T-helper 1 cell (primary cell): ENCODE measurements at regions not wholly inside any gene's neighbourhood (a gene's known extent, or its start where the extent isn't known, plus 50 kb on each side); places are given as distances from the start of the nearest gene placed in this dataset.

Experiments used
- DNase-seq, 5 donors: peaks; one replicate each; pipeline ENCODE4 v3.0.0-alpha.2; 2012 to 2020

DNA sequence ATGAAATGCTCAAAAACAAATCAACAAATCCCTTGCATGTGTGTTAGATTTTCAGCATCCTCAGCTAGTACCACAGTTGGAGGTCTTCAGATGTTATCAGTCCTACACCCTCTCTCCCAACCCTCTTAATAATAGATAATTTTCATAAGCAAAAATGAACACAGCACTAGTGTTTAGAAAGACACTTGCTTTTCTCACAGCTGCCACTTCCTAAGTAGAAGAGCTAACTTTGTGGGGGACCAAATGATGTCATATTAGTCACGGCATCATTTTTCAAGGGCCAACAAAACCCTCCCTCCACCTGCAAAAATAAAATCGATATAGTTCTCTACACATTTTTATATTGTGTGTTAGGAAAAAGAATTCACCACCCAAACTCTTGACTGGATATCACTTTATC, 163.5 kb upstream of the GYPA start:
- DNase-seq = no peak

DNA sequence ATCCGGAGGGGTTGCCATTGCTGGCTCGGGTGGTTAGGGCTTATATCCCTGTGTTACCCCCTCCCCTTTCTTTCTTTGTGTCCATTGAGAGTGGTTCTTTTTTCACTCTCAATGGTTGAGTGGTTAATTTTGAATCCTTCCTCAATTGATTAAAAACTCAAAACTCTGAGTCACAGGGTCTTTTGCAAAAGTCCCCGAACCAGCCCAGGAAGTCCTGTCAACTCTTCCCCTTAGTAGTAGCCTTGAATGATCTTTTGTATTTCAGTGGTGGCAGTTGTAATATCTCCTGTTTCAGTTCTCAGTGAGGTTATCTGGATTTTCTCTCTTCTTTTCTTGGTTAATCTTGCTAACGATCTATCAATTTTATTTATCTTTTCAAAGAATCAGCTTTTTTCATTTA, 170.0 kb upstream of the GYPA start:
- DNase-seq = no peak

DNA sequence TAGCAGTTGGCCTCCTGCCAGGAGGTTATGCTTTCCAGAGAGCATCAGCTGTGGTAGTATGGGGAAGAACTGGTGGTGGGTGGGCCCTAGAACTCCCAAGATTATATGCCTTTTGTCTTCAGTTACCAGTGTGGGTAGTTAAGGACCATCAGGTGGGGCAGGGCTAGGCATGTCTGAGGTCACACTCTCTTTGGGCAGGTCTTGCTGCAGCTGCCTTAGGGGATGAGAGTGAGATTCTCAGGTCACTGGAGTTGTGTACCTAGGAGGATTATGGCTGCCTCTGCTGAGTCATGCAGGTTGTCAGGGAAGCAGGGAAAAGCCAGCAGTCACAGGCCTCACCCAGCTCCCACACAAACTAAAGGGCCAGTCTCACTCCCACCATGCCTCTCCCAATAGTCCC, 172.9 kb upstream of the GYPA start:
- no peak for DNase-seq

DNA sequence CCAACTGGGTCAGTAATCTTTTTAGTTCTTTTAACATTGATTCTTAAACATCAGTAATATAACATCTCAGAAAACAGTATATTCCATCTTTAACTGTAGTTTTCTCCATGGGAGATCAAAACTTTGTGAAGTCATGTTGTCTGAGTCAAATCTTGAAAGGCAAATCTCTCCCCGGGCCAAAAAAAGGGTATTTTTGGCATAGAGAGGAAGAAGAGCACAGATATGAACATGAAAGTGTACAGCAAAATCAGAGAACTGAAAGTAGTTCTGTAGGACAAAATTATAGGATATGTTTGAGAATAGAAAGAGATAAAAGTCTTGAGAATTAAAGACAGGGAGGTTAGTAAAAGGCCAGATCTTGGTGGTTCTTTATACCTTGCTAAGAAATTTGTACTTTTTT, 176.4 kb upstream of the GYPA start:
- no peak for DNase-seq

DNA sequence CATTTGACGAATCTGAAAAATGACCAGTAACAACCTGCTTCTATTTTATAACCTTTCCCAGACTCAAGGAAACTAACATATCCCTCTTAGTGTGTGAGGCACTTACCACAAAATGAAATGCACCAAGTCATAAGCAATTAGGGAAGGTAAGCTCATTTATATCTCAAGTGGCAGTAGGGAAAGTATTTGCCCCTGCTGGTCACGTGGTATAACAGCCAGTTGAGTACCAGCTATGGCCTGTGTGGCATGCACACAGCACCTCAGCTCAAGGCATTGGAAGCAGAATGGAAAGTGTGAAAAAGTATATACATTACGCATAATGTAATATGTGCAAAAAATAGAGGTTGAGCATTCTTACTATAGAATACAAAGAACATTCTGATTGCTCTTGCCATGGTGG, 178.3 kb upstream of the GYPA start:
- DNase-seq = no peak

DNA sequence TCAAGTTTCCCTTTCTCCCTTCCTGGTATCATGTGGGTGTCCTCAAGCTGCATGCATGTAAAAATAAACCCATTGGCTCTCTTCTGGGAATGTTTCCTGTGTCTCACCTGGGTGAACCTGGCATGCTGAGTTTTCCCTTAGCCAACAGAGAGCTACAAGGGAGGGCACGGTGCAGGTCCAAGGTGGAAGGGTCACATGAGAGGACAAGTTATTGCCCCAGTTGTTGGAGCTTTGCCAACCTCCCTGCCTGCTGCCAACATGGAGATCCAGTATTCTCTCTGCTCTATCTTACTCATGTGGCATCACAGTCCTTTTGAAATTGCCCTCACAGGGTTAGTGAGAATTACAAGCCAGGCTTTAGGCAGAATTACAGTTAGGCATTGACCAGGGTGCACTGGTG, 196.1 kb upstream of the GYPA start:
- no peak for DNase-seq

DNA sequence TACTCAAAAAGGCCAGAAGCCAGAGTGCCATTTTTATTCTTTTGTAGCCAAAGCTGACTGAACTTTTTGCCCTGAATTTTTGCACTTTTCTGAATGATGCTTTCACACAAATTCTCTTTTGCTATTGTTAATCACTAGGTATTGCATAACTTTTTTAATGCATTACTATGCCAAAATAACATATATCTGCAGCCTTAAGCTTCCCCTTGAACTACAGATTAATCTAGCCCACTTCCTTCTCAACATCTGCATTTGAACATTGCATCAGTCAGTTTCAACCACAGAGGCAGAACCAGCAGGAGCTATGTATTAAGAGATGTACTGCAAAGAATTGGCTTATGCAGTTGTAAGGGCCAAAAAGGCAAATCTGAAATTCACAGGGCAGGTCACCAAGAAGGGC, 197.6 kb upstream of the GYPA start:
- peak in 1 of 5 donors; percentile 33 for DNase-seq

DNA sequence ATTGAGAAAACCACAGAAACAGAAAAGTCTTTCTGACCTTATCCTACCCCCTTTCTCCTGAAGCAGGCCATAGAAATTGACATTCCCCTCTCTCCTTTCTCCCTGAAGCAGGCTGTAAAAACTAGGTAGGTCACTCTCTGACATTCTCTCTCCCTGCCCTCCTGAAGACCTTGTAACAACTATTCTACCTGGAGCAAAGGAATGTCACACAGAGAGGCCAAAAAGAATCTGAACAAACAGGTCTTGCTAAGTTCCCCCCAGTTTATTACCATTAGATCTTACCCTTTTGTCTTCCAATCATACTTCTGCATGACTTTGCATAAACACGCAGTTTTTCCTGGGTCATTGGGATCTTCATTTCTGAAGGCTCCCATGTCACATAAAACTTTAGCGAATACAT, 198.3 kb upstream of the GYPA start:
- DNase-seq = no peak

DNA sequence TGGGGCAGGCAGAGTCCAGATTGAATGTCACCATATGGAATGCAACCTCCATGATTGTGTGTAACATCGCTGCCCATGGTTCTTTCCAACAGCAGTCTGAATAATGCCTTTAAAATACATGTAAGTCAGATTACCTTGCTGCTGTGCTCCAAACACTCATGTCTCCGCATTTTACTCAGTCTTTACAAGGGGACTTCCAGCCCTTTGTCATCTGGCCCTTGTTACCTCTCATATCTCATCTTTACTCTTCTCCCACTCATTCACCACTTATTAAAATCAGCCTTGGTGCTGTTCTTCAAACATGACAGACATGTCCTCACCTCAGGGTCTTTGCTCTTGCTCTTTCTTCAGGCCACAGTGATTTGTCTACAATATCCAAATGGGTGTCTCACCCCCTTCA, 200.4 kb upstream of the GYPA start:
- no peak for DNase-seq

DNA sequence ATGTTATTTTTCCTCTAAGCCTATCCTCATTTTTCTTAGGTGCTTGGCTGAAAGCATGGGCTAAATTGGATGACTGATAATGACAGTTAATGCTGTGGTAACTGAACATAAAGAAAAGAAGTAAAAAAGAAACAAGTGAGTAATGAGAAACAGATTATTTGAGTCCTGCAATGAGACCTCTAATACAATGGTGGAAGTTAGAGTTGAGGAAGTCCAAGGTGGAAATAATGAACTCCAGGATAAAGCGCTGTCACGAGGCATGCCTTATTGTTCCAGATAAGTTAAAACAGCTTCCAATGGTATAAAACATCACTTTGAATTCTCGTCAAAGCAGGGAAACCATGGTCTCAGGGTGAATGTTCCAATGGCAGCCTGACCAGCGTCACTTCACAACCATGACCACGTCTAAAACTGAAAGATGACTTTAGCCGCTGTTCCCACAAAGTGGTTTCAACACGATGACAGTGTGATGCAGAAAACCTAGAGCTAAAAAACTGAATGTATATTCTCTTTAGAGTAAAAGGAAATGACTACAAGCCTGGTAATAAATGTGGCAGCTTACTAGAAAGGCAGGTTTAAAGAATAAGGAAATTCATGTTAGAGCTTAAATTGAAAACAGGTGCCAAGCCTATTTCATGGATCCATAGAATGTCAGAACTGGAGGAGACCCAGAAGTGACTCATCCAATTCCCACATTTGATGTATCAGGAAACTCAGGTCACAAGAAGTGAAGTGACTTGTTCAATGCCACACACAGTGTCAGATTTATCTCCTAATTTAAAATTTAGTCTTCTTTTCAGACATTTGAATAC, 202.6 kb upstream of the GYPA start:
- no peak for DNase-seq

DNA sequence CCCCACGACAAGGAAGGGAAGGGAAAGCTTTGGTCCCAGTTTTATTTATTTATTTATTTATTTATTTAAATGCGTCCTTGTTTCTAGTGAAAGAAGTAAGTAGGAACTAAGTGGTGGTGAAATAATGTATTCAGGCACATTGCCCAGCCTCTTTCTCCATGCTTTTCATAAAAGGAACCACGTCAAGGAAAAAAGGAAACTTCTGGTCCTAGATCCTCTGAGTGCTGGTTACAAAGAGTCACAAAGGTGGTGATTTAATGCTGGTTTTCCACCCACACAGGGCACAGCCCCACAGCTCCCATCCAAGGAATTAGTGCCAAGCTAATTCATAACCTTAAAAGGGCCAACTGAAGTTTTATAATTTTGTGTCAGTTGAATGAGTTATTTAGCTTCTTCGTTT, 206.6 kb upstream of the GYPA start:
- no peak for DNase-seq

DNA sequence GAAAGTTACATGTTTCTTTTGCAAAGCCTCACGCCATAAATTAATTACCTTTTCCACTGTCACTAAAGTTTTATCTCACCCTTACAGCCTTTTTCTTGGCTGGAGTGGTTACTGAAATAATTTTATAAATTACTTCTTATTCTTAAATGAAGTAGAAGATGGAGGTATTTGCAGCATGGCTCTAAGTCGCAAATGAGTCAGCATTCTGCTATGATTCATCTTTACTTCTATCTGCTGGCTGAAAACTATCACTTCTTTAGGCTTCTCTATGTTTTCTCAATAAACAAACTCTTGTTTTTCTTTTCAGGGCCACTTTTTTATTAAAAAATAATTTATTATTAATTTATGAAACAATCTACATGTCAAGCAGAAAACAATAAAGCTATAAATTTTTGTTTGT, 210.2 kb upstream of the GYPA start:
- no peak for DNase-seq

DNA sequence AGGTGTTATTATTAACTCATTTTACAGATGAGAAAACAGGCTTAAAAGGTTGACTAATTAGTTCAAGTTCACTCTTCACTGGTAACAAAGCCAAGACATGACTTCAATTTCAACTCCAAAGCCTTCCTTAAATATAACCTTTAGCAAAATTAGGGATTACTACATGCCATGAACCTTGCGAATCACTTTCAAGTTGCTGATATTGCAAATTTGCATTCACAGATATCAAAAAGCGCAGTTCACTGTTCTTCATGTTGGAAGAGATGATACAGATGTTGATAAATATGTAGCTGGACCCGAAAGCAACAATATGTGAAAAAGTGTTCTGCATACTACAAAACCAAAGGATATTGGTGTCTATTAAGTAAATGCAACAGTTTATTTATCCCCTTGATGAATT, 210.8 kb upstream of the GYPA start:
- DNase-seq = no peak

DNA sequence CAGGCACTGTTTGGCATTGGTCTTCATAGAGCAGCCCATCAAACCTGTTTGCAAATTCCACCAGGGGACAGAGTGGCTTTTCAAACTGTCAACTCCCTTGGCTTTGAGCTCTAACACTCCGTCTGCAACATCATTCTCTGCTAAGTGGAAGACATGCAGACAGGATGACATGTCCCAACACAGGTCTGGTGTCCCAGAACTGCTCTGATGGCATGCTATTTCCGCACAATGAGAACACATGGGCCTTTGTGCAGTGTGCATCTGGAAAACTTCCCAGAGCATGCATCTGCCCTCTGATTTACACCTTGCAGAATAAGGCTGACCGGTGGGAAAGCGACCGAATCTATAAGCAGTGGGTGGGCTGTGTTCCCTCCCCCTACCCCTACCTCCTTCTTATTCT, 212.8 kb upstream of the GYPA start:
- no peak for DNase-seq

DNA sequence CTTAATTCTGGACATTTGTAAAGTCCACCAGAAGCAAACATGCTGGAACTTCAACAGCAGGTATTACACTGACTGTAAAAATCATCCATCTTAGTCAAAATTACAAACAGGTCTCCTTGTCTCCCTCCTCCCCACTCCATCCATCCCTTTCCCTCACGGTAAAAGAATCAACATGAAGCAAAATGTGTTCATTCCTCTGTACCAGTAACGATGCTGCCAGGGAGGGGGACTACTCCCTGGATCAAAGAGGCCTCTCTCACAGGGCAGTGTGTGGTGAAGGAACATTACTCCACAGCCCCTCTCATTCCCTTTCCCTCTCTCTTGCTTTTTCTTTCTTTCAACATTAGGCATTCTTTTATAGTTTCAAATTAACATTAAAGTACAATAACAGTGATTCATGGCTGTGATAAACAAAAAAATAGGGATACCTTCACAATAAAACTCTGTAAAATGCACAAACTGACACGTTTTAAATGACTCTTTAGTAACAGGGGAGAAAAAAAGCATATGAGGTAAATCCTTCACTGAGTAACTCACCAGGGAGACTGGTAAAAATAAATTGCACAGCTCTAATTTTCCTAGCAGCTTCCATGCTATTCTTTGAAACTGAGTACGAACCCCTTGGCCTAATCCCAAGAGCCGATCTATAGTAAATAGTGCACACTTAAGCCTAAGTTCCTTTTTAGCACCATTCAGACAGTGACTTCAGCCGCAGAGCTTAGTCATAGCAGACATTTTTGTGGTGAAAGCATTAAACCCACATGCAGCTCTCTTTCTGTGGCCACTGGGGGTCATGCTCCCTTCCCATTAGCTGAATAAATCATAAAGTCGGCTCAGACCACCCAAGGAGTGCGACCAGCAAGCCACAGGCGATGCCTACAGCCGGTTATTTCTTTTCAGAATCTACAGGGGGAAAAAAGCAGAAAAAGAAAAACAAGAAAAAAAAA, 215.6 kb upstream of the GYPA start:
- DNase-seq = peak in 1 of 5 donors; percentile 29

DNA sequence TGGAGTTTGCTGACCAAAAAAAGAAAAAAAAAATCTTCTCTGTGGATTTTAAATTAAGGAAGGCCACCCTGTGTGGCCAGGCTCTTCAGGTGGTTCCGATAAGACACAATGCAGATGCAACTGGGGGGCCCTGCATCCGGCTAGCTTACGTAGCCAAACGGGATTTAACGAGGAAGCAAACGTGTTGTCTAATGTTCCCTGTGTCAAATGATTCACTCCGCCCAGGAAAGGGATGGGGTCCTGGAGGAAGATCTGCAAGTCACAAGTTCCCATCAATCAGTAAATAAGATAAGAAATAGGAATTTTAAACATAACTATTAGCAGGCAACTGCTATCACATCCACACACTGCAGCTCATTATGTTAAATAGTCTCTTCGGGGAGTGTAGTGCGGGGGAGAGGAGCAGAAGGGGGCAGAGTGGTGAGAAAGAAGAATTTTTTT, 216.4 kb upstream of the GYPA start:
- no peak for DNase-seq

DNA sequence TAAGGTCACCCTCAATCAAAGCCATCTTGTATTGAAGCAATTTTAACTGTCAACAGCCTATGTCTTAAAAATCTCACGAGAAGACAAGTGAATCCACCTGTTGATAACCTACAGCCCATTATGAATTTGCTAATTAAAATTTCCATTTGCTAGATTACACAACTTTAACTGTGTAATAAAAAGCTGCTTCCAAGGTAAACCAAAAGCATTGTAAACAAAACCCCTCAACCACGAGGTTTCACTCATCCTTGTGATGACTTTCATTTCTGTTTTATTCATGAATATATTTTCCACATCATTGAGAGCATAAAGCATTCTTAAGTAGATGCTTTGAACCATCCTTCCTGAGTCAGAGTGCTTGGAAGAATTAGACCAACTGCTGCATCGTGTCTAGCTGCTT, 217.5 kb upstream of the GYPA start:
- no peak for DNase-seq

DNA sequence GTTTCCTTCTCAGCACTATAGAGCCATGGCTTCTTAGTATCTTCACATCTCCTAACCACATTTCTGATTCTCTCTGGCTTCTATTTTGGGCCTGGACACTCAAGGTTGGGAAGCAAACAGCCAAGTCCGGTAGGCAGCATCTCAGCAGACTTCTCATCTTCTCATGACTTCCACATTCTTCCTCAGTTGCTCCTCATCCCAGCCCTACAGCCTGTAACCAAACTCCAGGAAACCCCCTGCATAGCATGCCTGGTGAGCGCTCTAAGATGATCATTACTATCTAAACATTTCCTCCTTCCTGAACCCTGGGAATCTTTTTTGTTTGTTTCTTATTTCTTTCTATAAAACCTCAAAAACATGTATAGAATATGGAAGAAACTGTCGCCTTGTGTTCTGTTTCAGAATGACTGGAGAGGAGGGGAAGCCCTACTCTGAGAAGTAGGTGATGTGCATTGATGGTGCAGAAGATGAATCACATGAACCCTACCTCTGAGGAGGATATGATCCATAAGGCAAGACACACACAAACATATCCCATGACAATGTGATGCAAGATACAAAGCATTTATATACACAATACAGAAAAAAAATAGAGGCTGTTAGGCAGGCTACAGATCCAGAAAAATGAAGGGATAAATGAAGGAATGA, 219.8 kb upstream of the GYPA start:
- DNase-seq = no peak

DNA sequence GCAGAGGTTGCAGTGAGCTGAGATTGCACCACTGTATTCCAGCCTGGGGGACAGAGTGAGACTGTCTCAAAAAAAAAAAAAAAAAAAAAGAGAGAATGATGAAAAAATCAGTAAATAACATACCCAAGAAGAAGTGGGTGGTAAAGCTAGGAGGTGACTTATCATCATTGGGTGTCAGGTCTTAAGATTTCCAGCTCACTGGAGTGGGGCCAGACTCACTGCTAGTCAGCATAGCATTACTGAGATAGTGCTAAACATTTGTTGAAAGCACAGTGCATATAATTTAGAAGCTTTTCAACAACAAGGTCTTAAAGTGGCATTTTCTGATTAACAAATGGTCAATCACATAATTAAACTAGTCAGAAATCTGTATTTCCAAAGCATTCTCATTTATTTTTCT, 221.8 kb upstream of the GYPA start:
- DNase-seq = no peak

DNA sequence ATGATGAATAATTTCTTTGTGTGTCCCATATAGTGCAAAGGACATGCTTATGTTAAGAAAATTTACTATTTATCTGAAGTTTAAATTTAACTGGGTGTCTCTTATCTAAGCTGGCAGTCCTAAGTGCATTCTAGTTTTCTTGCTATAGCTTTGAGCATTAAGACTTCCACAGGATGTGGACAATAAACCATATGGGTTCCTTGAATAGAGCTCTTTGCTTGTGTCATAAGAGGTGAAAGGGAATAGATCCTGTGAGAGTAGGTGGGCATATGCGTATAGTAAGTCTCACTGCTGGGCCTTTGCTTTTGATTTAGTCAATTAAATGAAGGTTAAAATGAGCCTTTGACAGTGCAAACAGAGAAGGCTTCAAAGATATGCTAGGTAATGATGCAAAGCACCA, 223.4 kb upstream of the GYPA start:
- DNase-seq = no peak

DNA sequence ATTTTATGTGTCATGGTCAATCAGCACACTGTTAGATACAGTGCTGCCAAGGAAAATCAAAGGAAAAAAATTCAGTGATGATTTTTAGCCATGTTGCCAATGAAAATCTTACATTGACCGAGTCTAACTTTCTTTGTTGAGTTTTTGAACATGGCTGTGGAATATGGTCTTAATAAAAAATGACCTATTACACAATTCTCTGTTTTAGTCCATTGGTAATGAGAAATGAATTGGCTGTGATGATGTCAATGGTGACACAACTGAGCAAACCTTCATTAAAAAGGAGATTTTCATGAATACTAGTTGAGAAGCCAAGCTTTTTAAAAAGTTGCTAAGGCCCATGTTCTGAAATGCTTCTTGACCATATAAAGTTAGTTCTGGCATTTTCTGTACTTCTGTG, 225.9 kb upstream of the GYPA start:
- DNase-seq = no peak

DNA sequence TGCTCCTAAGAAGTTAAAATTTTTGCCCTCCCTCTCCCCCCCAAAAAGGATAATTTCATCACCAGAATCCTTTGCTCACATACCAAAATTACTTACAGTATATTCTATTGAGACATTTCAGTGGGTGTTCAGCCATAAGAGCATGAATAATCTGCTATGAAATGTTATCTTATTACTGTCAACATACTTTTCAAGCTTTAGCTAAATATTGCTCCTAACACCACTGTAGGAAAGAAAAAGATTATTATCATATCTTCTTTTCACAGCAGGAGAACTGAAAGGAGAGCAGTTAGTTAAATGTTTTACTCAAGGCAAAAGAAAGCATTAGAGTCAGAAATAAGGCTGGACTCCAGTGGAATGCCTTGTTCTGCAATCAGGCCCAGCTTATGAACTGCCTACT, 231.0 kb upstream of the GYPA start:
- no peak for DNase-seq

DNA sequence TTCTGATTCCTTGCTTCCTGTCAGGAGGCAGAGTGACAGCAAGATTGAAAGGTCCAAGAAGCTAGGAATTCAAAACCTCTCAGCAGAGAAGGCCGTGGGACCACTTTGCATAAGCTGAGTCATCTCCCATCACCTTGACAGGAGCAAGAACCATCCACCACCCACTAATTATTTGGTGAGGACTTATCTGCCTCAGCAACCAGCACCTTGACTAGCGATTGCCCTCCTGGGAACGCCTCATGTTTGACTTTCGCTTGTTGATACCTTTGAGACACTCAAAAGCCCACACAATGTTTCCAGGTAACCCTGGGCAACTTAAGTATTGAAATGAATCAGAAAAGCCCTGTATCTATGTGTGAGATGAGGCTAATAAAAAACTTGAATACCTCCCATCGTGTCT, 233.5 kb upstream of the GYPA start:
- no peak for DNase-seq

DNA sequence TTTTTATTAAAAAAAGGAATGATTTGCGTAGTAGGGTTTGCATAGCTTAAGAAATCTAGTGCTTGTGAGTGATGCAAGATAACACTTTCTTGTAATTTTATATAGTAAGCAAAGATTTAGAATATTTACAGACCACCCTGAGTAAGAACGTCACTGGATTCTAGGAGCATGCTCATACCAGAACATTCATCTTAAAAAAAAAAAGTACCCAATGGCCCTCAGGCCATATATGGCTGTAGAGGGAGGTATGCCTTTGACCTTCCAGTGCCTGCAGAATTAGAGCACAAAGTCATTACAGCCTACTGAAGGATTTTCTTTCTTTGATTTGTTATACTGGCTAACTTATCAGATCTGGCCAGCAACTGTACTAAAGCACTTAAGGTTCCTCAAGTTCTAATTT, 236.3 kb upstream of the GYPA start:
- DNase-seq = no peak
